DMS53 treated with DMSO at 0.1 percent for 48 hours (cell line): ENCODE measurements at regions not wholly inside any gene's neighbourhood (a gene's known extent, or its start where the extent isn't known, plus 50 kb on each side); places are given as distances from the start of the nearest gene placed in this dataset.
"Not testable (repeated sequence)": the region's sequence is repeated elsewhere in the genome, so short reads cannot be mapped to it uniquely, and the experiment has no call there.

Experiments
- DNase-seq: peaks from one replicate; lab custom pipeline; 2025; ENCODE audit not compliant: unreplicated experiment; lab: John Stamatoyannopoulos, UW

GRCh38 chr10:21463436-21463835 is 62.0 kb downstream of the SKIDA1 start:
- no peak for DNase-seq

GRCh38 chr10:21458126-21458871 is 67.2 kb downstream of the SKIDA1 start:
- no peak for DNase-seq

- no peak for DNase-seq
Observed at GRCh38 chr10:21456160-21456559, 69.3 kb downstream of the SKIDA1 start.

- no peak for DNase-seq
Observed at GRCh38 chr10:21452203-21452602, 73.3 kb downstream of the SKIDA1 start.

GRCh38 chr10:21449288-21449966 is 76.1 kb downstream of the SKIDA1 start:
- DNase-seq, result no peak

- no peak for DNase-seq
Observed at GRCh38 chr10:21445163-21445562, 80.3 kb downstream of the SKIDA1 start.

GRCh38 chr10:21441625-21442024 is 83.9 kb downstream of the SKIDA1 start:
- no peak for DNase-seq

- not testable (repeated sequence) for DNase-seq
Observed at GRCh38 chr10:21438914-21439313, 86.6 kb downstream of the SKIDA1 start.

GRCh38 chr10:21437770-21438382 is 87.6 kb downstream of the SKIDA1 start:
- DNase-seq, result no peak

GRCh38 chr10:21432266-21432665 is 93.2 kb downstream of the SKIDA1 start:
- DNase-seq, result no peak

GRCh38 chr10:21431799-21432198 is 93.7 kb downstream of the SKIDA1 start:
- DNase-seq, result no peak

- DNase-seq, result peak; percentile 37
Observed at GRCh38 chr10:21427804-21428481, 97.5 kb downstream of the SKIDA1 start.

- DNase-seq, result no peak
Observed at GRCh38 chr10:21424459-21424861, 101.0 kb downstream of the SKIDA1 start.

- DNase-seq, result no peak
Observed at GRCh38 chr10:21423850-21424249, 101.6 kb downstream of the SKIDA1 start.

- DNase-seq, result no peak
Observed at GRCh38 chr10:21423338-21423737, 102.1 kb downstream of the SKIDA1 start.

- DNase-seq, result no peak
Observed at GRCh38 chr10:21421794-21422193, 103.7 kb downstream of the SKIDA1 start.

GRCh38 chr10:21421016-21421415 is 104.5 kb downstream of the SKIDA1 start:
- no peak for DNase-seq

GRCh38 chr10:21418981-21419576 is 106.4 kb downstream of the SKIDA1 start:
- not testable (repeated sequence) for DNase-seq

GRCh38 chr10:21417172-21417712 is 108.2 kb downstream of the SKIDA1 start:
- DNase-seq, result no peak

GRCh38 chr10:21413680-21414079 is 111.8 kb downstream of the SKIDA1 start:
- DNase-seq, result no peak

- DNase-seq, result no peak
Observed at GRCh38 chr10:21413268-21413667, 112.2 kb downstream of the SKIDA1 start.
